ENCODE measurements at regions not wholly inside any gene's neighbourhood (a gene's known extent, or its start where the extent isn't known, plus 50 kb on each side); places are given as distances from the start of the nearest gene placed in this dataset.

DNA sequence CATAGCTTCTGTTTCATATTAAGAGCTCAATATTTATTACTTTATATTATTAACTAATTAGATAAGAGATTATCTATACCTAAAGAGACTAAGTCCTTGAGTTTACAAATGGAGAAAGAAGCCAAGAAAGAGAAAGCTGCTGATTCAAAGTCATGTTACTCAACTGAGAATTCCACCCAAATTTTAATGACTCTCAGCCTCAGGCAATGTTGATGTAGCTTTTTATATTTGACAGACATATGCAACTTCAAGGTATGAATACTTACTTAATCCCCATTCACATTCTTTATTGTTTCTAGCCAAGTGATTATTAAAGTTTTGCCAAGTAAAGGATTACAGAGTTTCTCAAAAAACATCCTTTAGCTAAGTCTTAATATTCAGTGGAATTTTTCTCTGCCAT, 527.5 kb upstream of the NMUR2 start:
- H2AFZ ChIP-seq (ENCODE audit: control insufficient read depth, low read depth, low read length): no peak overlapping the region
- ChIA-PET POLR2A (no interaction called here), SMC1A (ENCODE audit: uncharacterized antibody, unreplicated experiment) (no interaction called here), CTCF (no interaction called here), RAD21 (ENCODE audit: unreplicated experiment) (no interaction called here)
- no peaks in the 10 kb centered on the region for H3K79me2 ChIP-seq (ENCODE audit: control insufficient read depth, insufficient read depth, low read length)
- no peak overlapping the region for H3K4me2 ChIP-seq (ENCODE audit: control insufficient read depth, insufficient read depth)
- no peak overlapping the region for H3K9ac ChIP-seq (ENCODE audit: control insufficient read depth, insufficient read depth, low read length)
- no peak overlapping the region for H3K4me3 ChIP-seq
- H3K27ac ChIP-seq (ENCODE audit: control insufficient read depth, insufficient read depth): no peak overlapping the region
- in situ Hi-C loops (cut with MboI): no loop called here
- FAIRE-seq: no peak
- no peaks in the 10 kb centered on the region for H3K36me3 ChIP-seq (ENCODE audit: control insufficient read depth in 2 of 2, insufficient read depth in 2 of 2, low read length in 1 of 2)
- DNase-seq (ENCODE audit: low read depth, low spot score): no peak
- TF ChIP-seq SUZ12 (IDR thresholded peaks at IDR 0.05; ENCODE audit: unreplicated experiment): no peak
- TF ChIP-seq HDGF (IDR thresholded peaks at IDR 0.05): no peak
- TF ChIP-seq, protein P1, sequence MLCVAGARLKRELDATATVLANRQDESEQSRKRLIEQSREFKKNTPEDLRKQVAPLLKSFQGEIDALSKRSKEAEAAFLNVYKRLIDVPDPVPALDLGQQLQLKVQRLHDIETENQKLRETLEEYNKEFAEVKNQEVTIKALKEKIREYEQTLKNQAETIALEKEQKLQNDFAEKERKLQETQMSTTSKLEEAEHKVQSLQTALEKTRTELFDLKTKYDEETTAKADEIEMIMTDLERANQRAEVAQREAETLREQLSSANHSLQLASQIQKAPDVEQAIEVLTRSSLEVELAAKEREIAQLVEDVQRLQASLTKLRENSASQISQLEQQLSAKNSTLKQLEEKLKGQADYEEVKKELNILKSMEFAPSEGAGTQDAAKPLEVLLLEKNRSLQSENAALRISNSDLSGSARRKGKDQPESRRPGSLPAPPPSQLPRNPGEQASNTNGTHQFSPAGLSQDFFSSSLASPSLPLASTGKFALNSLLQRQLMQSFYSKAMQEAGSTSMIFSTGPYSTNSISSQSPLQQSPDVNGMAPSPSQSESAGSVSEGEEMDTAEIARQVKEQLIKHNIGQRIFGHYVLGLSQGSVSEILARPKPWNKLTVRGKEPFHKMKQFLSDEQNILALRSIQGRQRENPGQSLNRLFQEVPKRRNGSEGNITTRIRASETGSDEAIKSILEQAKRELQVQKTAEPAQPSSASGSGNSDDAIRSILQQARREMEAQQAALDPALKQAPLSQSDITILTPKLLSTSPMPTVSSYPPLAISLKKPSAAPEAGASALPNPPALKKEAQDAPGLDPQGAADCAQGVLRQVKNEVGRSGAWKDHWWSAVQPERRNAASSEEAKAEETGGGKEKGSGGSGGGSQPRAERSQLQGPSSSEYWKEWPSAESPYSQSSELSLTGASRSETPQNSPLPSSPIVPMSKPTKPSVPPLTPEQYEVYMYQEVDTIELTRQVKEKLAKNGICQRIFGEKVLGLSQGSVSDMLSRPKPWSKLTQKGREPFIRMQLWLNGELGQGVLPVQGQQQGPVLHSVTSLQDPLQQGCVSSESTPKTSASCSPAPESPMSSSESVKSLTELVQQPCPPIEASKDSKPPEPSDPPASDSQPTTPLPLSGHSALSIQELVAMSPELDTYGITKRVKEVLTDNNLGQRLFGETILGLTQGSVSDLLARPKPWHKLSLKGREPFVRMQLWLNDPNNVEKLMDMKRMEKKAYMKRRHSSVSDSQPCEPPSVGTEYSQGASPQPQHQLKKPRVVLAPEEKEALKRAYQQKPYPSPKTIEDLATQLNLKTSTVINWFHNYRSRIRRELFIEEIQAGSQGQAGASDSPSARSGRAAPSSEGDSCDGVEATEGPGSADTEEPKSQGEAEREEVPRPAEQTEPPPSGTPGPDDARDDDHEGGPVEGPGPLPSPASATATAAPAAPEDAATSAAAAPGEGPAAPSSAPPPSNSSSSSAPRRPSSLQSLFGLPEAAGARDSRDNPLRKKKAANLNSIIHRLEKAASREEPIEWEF (IDR thresholded peaks at IDR 0.05; ENCODE audit: insufficient replicate concordance, low read depth, low read length): no peak
- no peak for TF ChIP-seq NFYB (IDR thresholded peaks at IDR 0.05; ENCODE audit: insufficient read depth, low read depth, low read length)
- no peaks in the 10 kb centered on the region for H4K20me1 ChIP-seq (ENCODE audit: control insufficient read depth, insufficient read depth)
- H3K4me1 ChIP-seq (ENCODE audit: control insufficient read depth, insufficient read depth, low read length): no peaks in the 10 kb centered on the region
- H3K9me3 ChIP-seq (replicated peaks; ENCODE audit: control insufficient read depth, insufficient read depth, low read length): no peaks in the 10 kb centered on the region
- BruUV-seq (replicated peaks): no TSS peak
- H3K27me3 ChIP-seq (replicated peaks in 1 of 2; ENCODE audit: control insufficient read depth in 2 of 2, insufficient read depth in 2 of 2, low read length in 1 of 2): no peaks in the 10 kb centered on the region
- ATAC-seq: no peak
- intact Hi-C loops (cut with micrococcal nuclease; ENCODE audit: unreplicated experiment): no loop called here
